ENCODE measurements at regions not wholly inside any gene's neighbourhood (a gene's known extent, or its start where the extent isn't known, plus 50 kb on each side); places are given as distances from the start of the nearest gene placed in this dataset.

GRCh38 chr13:67772807-67773453 lies 542.8 kb upstream of the PCDH9 start:
- H3K4me3 ChIP-seq (ENCODE audit: low read length): no peak overlapping the region
- no peak for DNase-seq (ENCODE audit: low read depth)
- TF ChIP-seq CTCF (IDR thresholded peaks at IDR 0.05; ENCODE audit: insufficient read depth, low read depth, low read length, missing control alignments): no peak

- DNase-seq (ENCODE audit: low read depth): no peak
- H3K4me3 ChIP-seq (ENCODE audit: low read length): no peak overlapping the region
- TF ChIP-seq CTCF (IDR thresholded peaks at IDR 0.05; ENCODE audit: insufficient read depth, low read depth, low read length, missing control alignments): no peak
These were observed 541.0 kb upstream of the PCDH9 start for GRCh38 chr13:67771106-67771505.

- TF ChIP-seq CTCF (IDR thresholded peaks at IDR 0.05; ENCODE audit: insufficient read depth, low read depth, low read length, missing control alignments): no peak
- H3K4me3 ChIP-seq (ENCODE audit: low read length): no peak overlapping the region
These were observed 539.8 kb upstream of the PCDH9 start for GRCh38 chr13:67769987-67770341.

GRCh38 chr13:67769063-67769986 lies 539.2 kb upstream of the PCDH9 start:
- H3K4me3 ChIP-seq (ENCODE audit: low read length): no peak overlapping the region
- TF ChIP-seq CTCF (IDR thresholded peaks at IDR 0.05; ENCODE audit: insufficient read depth, low read depth, low read length, missing control alignments): no peak
- no peak for DNase-seq (ENCODE audit: low read depth)

More at GRCh38 chr13:67769987-67770341, 539.8 kb upstream of the PCDH9 start:
- no peak for DNase-seq (ENCODE audit: low read depth)

GRCh38 chr13:67763984-67764383 lies 533.8 kb upstream of the PCDH9 start:
- no peak for DNase-seq (ENCODE audit: low read depth)
- TF ChIP-seq CTCF (IDR thresholded peaks at IDR 0.05; ENCODE audit: insufficient read depth, low read depth, low read length, missing control alignments): no peak
- no peak overlapping the region for H3K4me3 ChIP-seq (ENCODE audit: low read length)

- TF ChIP-seq CTCF (IDR thresholded peaks at IDR 0.05; ENCODE audit: insufficient read depth, low read depth, low read length, missing control alignments): no peak
- no peak overlapping the region for H3K4me3 ChIP-seq (ENCODE audit: low read length)
- DNase-seq (ENCODE audit: low read depth): no peak
These were observed 533.2 kb upstream of the PCDH9 start for GRCh38 chr13:67763384-67763783.

Measured in epithelial cell of esophagus (primary cell).